Stimulated activated CD8-positive, alpha-beta memory T cell treated with anti-CD3 and anti-CD28 coated beads, Interleukin-2, amount 100 ng/mL, for 48 hours (primary cell): ENCODE measurements at regions not wholly inside any gene's neighbourhood (a gene's known extent, or its start where the extent isn't known, plus 50 kb on each side); places are given as distances from the start of the nearest gene placed in this dataset.

ENCODE experiments used
- DNase-seq, 2 donors: peaks; one replicate each; pipeline ENCODE4 v3.0.0-alpha.2; 2020; ENCODE audit warnings: low read depth in 2 of 2

DNA sequence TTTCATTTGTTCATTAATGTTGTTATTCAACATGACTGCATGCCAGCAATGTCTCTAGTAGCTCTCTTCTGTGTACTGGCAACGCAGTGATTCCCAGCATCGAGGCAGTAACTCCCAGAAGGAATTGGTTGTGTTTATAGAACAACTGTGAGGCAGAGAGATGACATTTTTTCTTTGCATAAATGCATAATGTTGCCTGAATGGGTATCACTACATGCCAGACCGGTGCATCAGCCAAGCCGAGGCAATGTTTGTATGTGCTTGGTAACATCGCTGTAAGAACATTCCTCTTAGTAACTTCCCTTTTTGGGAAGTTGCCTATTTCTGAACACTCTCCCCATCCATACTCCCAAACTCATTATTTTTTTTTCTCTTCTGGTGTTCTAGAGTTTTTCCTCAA is 182.9 kb downstream of the HTR7 start:
- no peak for DNase-seq

DNA sequence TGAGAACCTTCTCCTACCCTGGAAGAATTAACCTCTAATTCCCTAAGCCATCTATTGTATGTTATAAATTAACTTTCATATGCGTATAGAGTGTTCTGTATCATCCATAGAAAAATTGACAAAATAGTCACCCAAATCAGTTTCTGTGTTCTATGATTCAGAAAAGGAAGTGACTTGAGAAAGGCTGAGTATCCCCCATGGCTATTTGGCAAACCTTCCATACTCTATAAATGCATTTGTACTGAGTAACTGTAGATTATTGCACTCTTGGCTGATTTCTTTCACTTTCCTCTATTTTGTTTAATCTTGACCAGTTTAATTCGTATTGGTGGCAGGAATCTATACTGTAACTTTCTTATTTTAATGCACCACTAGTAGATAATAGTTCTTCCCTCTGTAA is 182.2 kb downstream of the HTR7 start:
- DNase-seq: no peak
